HG02759 (cell line): ENCODE measurements at regions not wholly inside any gene's neighbourhood (a gene's known extent, or its start where the extent isn't known, plus 50 kb on each side); places are given as distances from the start of the nearest gene placed in this dataset.

ENCODE experiments used
- ATAC-seq: cut with Tn5 transposase; IDR thresholded peaks from one replicate; pipeline ENCODE4 v1.9.1; 2021; ENCODE audit warnings: mild to moderate bottlenecking, moderate library complexity; ENCODE audit not compliant: unreplicated experiment

DNA sequence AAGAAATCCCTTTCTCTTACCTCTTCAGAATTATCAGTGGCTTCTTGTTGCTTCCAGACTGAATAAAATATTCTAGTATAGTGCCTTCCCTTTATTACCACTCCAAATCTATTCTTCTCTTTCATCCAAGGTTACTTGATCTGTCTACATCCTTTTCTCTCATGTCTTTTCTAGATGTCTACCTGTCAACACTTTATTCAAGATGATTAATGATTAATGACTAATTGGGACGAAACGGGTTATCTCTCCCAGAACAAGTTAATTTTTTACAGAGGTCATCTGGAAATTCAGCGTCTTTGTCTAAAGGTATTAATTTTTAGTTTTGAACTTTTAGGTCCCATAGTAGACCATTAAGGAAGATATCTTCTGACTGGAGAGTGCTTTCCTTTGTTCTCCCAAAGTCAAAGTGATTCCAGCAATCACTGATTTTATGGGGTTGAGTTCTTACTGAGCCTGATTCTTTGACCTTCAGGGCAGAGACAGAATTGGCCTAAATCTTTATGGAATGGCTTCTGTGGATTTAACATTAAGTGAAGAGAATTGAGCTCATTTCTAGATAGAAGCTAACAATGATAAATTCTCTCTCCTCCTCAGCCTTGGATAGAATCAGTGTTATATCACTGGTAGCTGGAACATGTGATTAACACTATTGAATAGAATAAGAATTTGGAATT is 335.4 kb upstream of the TEX13C start:
- ATAC-seq = no peak

DNA sequence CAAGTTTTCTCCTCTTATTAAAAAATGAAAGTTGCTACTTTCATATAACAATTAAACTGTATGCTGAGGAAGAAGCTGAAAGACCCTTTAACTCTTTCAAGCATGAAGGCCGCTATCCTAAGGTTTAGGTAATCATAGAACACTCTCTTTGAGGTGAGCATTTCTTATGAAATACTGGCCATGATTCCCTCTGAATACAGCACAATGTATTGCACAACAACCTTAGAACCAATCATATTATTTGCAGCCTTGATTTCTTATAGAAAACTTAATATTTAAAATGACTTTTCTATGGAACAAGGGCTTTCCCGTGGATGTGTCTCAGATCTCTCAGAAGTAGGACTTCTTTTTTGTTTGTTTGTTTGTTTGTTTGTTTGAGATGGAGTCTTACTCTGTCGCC is 333.4 kb upstream of the TEX13C start:
- no peak for ATAC-seq

DNA sequence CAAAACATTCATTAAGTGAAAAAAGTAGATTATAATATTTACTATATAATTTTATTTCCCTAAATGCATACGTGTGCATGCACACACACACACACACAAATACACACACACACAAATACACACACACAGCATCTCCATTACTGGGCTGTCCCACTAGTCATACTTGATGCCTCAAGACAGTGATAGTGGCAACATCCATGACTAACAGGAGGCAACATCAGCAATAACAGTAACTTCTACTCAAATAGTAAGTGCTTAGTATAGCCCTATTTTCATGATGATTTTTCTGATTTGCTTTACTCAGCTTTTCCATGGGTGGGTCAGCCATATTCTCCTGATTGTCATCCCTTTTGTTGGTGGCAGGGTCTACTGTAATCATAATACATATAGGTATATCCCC is 325.9 kb upstream of the TEX13C start:
- ATAC-seq = no peak

DNA sequence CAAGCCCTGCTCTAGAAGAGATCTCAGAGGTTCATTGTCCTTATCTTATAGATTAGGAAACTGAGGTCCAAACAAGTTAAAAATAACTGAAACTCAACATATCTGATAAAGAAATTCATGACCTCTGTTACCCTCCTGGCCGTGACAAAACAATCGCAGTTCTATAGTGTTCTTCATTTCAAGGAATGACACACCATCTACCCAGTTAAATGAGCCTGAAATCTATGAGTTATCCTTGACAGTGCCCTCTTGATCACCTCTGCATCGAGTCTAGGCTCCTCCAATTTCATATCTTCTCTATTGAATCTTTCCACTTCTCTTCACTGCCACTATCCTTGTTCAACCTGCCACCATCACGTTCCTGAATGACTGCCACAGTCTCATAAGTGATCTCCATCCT is 325.3 kb upstream of the TEX13C start:
- ATAC-seq = no peak

DNA sequence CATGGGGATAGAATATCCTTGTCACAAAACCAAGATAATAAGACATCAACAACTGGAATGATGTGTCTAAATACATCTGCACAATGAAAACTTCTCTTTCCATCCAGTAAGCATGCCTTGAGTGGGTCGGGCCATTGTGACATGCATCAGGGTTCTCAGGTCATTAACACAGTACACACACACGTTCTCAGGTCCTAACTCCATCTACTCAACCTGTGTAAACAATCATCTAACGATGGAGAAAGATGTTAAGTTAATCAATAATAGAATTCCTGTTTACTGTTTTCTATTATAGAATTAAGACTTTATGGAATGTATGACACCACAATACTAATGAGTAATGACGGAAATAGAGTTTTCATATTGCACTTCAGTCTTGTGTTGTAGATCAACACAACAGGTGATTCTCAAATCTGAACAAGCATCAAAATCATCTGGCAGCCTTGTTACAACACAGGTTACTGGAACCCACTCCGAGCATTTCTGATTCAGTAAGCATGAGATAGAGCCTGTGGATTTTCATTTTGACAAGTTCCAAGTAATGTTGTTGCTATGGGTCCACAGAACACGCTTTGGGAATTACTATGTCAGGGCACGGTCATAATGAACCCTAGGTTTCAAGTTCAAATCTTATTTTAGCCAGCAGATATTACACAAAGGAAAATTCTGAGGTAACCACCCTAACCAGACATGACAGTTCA is 315.8 kb upstream of the TEX13C start:
- no peak for ATAC-seq

DNA sequence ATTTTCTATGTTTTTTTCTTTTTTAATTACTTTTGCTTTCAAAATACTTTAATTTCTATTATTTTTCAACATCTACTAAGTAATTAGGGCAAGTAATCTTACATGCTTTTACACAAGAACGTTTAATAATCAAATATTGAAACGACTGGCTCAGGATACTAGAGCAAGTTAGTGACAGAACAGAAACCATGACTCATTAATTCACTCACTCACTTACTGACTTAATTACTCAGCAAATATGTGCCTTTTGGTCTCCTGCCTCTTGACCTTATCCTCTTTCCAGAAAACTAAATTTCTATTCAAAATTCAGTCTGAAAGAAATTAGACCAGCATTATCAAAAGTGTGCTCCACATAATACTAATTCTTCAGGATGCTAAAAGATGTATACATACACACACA is 314.9 kb upstream of the TEX13C start:
- no peak for ATAC-seq

DNA sequence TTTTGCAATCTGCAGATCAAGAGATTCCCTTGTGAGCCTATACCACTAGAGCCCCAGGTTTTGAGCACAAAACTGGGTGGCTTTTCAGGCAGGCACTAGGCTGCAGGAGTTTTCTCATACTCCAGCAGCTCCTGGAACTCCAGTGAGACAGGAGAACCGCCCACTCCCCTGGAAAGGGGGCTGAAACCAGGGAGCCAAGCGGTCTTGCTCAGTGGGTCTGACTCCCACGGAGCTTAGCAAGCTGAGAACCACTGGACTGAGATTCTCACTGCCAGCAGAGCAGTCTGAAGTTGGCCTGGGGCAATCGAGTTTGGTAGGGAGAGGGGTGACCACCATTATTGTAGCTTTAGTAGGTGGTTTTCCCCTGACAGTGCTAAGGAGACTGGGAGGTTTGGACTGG is 313.8 kb upstream of the TEX13C start:
- no peak for ATAC-seq

DNA sequence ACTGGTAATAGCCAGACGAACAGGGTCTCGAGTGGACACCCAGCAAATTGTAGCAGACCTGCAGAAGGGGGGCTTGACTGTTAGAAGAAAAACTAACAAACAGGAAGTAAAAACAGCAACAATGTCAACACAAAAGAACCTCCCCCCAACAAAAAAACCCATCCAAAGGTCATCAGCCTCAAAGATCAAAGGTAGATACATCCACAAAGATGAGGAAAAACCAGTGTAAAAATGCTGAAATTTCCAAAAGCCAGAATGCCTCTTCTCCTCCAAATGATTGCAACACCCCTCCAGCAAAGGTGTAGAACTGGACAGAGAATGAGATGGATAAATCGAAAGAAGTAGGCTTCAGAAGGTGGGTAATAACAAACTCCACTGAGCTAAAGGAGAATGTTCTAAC is 313.0 kb upstream of the TEX13C start:
- ATAC-seq = no peak

DNA sequence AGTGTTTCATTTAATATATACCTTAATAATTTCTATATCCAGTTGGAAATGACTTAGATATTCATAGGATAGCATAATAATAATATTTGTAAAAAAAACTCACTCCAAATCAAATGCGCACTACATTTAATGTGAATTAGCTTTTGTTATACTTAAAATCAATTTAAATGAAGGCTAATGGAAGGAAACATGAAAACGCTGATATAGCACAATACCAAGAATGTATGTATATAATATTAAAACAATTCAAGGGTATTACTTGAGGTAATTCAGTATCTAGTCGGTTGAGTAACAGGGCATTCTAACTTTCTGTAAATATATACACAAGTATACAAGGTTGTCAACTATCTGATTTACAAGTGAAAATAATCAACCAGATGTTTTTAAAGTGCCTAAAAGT is 307.1 kb upstream of the TEX13C start:
- no peak for ATAC-seq

DNA sequence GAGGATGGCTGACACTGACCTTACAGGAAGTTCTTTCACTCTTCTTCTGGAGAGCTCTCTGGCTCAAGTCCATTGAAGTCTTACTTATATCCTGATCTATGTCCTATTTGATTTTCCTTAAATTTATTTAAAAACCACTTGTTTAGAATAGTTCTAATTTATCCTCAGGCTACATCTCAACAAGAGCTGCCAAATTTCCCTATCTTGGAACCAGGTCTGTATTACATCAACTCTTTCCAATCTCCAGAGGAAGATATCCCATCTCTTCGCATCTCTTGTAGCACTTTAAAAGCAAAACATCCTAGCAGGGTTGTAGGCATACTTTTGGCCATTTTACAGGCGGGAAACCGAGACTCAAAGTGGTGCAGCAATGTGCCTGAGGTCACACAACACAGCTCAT is 290.5 kb upstream of the TEX13C start:
- ATAC-seq = no peak
